PFSK-1 (cell line): ENCODE measurements at regions not wholly inside any gene's neighbourhood (a gene's known extent, or its start where the extent isn't known, plus 50 kb on each side); places are given as distances from the start of the nearest gene placed in this dataset.

ENCODE experiments used
- FOXP2 ChIP-seq: optimal IDR thresholded peaks from 2 replicates; pipeline ENCODE3; 2011; ENCODE audit warnings: borderline replicate concordance, control low read depth, inconsistent platforms; ENCODE audit not compliant: insufficient read depth; ENCODE audit errors: extremely low read length, extremely low read depth
- POLR2AphosphoS5 ChIP-seq: IDR thresholded peaks from 2 replicates; pipeline ENCODE4 v1.6.1; 2012; ENCODE audit warnings: low read depth, mild to moderate bottlenecking, control low read depth, low read length, moderate library complexity
- REST ChIP-seq, 2 experiments: IDR thresholded peaks; 2 replicates each; pipeline versions ENCODE4 v1.6.1 to v1.8.0; 2011 to 2012; ENCODE audit warnings: low read depth in 2 of 2, low read length in 2 of 2, control low read depth in 1 of 2, inconsistent platforms in 1 of 2, mild to moderate bottlenecking in 1 of 2, moderate library complexity in 1 of 2; ENCODE audit not compliant: insufficient read depth in 1 of 2
- SIN3A ChIP-seq: IDR thresholded peaks from 2 replicates; pipeline ENCODE4 v1.6.1; 2012; ENCODE audit warnings: mild to moderate bottlenecking, low read length, moderate library complexity, borderline replicate concordance; ENCODE audit not compliant: insufficient read depth
- TAF1 ChIP-seq: IDR thresholded peaks from 2 replicates; pipeline ENCODE4 v1.6.1; 2012; ENCODE audit warnings: low read length, control low read depth, borderline replicate concordance; ENCODE audit not compliant: insufficient read depth

- TF ChIP-seq REST (IDR thresholded peaks at IDR 0.05; ENCODE audit: insufficient read depth in 1 of 2, low read depth in 2 of 2, low read length in 2 of 2): no peak
- no peak for TF ChIP-seq TAF1
- TF ChIP-seq POLR2AphosphoS5: no peak
- no peak for TF ChIP-seq FOXP2
- no peak for TF ChIP-seq SIN3A
These were observed 2354.7 kb upstream of the RAG2 start for GRCh38 chr11:38952698-38953097.
